Gastroesophageal sphincter (tissue), 4 donors: ENCODE measurements at regions not wholly inside any gene's neighbourhood (a gene's known extent, or its start where the extent isn't known, plus 50 kb on each side); places are given as distances from the start of the nearest gene placed in this dataset.

Experiments
- ATAC-seq: fragments of 150-250 bp; one replicate; pipeline ENCODE4 v1.9.1; 2016; ENCODE audit warnings: mild to moderate bottlenecking, moderate library complexity
- H3K27ac ChIP-seq, 4 donors: fragments of 200-600 bp; sonication (generic) in 3 of 4; 1 replicate in 3 of 4; 2 replicates in 1 of 4; pipeline ENCODE4 v1.5.1; 2016 to 2019
- H3K27me3 ChIP-seq: fragments of 200-600 bp; sonication (generic); one replicate; pipeline ENCODE4 v1.5.1; 2019
- H3K36me3 ChIP-seq, 2 donors: fragments of 200-600 bp; sonication (generic); one replicate each; pipeline ENCODE4 v1.5.1; 2019; ENCODE audit warnings: control low read depth in 1 of 2
- H3K4me1 ChIP-seq, 3 donors: fragments of 200-600 bp; sonication (generic); 1 replicate in 2 of 3; 2 replicates in 1 of 3; pipeline ENCODE4 v1.5.1; 2016 to 2019; ENCODE audit warnings: control low read depth in 2 of 3
- H3K4me3 ChIP-seq, 2 donors: fragments of 200-600 bp; sonication (generic); one replicate each; pipeline ENCODE4 v1.5.1; 2019; ENCODE audit warnings: mild to moderate bottlenecking in 1 of 2, moderate library complexity in 1 of 2
- H3K9me3 ChIP-seq, 3 donors: fragments of 200-600 bp; sonication (generic); one replicate each; pipeline ENCODE4 v1.5.1; 2017 to 2019; ENCODE audit warnings: control low read depth in 2 of 3
- CTCF ChIP-seq, 4 experiments: fragments of 200-600 bp in 2 of 4; fragments of 450-650 bp in 2 of 4; sonication (generic) in 1 of 4; IDR thresholded peaks; one replicate each; pipeline ENCODE4 v1.5.1; 2017 to 2019; ENCODE audit warnings: antibody characterized with exemption in 4 of 4, mild to moderate bottlenecking in 2 of 4, moderate library complexity in 2 of 4
- EP300 ChIP-seq: sonication (generic); formaldehyde crosslinking; IDR thresholded peaks from one replicate; pipeline ENCODE4 v1.6.1; 2017; ENCODE audit warnings: antibody characterized with exemption, mild to moderate bottlenecking
- POLR2A ChIP-seq, 2 donors: fragments of 450-650 bp; IDR thresholded peaks; one replicate each; pipeline ENCODE4 v1.6.1; 2017; ENCODE audit warnings: antibody characterized with exemption in 2 of 2, mild to moderate bottlenecking in 2 of 2, moderate library complexity in 1 of 2
- POLR2AphosphoS5 ChIP-seq: sonication (generic); formaldehyde crosslinking; IDR thresholded peaks from one replicate; pipeline ENCODE4 v1.6.1; 2017; ENCODE audit warnings: antibody characterized with exemption
- WGBS, 2 donors: methylation state at CpG; one replicate each; pipeline ENCODE4 v1.1.5; 2018; ENCODE audit warnings: low coverage in 1 of 2; 5-methylcytosine and 5-hydroxymethylcytosine counted together

DNA sequence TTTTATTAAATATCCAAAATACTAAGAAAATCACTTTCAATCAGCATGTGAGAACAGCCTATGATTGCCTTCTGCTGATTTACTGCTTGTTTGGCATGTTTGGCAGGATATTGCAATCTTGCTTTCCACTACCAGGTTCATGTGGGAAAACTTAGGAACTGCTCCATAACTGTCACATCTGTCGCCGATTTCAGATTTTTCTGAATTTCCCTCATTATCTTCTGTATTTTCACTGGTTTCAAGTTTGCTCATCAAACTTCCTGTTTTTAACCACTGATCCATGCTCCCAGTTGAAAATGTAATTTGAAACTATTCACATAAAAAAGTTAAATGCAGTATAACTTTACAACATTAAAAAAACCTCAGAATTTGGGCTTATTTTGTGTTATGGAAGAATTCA, 93.0 kb downstream of the NFKBIZ start:
- Histone ChIP-seq H3K36me3 (no peaks in the 10 kb centered on the region), H3K4me3 (no peak overlapping the region), H3K9me3 (no peaks in the 10 kb centered on the region), H3K27me3 (no peaks in the 10 kb centered on the region), H3K4me1 (peaks cover 3 to 23% (median 9%) of the 10 kb centered on the region in 3 donors), H3K27ac (no peak overlapping the region)
- ATAC-seq: no peak
- WGBS, 2 donors: 35 to 56% methylated on average over 2 of the region's 2 CpGs
- no peak for TF ChIP-seq EP300
- no peak for TF ChIP-seq POLR2AphosphoS5
- TF ChIP-seq CTCF (IDR thresholded peaks at IDR 0.05): no peak
- TF ChIP-seq POLR2A (IDR thresholded peaks at IDR 0.05): no peak

- ATAC-seq: no peak
Measured at GRCh38 chr3:101943029-101943428, 93.7 kb downstream of the NFKBIZ start.

GRCh38 chr3:101944308-101944707, 95.0 kb downstream of the NFKBIZ start:
- no peak overlapping the region for H3K4me3 ChIP-seq

More at GRCh38 chr3:101943029-101943428, 93.7 kb downstream of the NFKBIZ start:
- no peaks in the 10 kb centered on the region for H3K9me3 ChIP-seq
- 86% methylated on average over 1 of the region's 1 CpG; no CpG with 5 or more reads in 1 of the 2 donors for WGBS, 2 donors
- TF ChIP-seq POLR2A (IDR thresholded peaks at IDR 0.05): no peak
- TF ChIP-seq EP300: no peak
- no peak for TF ChIP-seq CTCF (IDR thresholded peaks at IDR 0.05)
- TF ChIP-seq POLR2AphosphoS5: no peak
- no peaks in the 10 kb centered on the region for H3K27me3 ChIP-seq
- H3K4me3 ChIP-seq: no peak overlapping the region
- H3K27ac ChIP-seq: no peak overlapping the region
- H3K4me1 ChIP-seq: peaks cover 3 to 23% (median 9%) of the 10 kb centered on the region in 3 donors
- H3K36me3 ChIP-seq: no peaks in the 10 kb centered on the region

GRCh38 chr3:101945980-101946379, 96.7 kb downstream of the NFKBIZ start:
- H3K27me3 ChIP-seq: no peaks in the 10 kb centered on the region
- H3K9me3 ChIP-seq: no peaks in the 10 kb centered on the region
- ATAC-seq: no peak
- no peak overlapping the region for H3K4me3 ChIP-seq
- H3K36me3 ChIP-seq: no peaks in the 10 kb centered on the region
- H3K27ac ChIP-seq: no peak overlapping the region
- TF ChIP-seq POLR2A (IDR thresholded peaks at IDR 0.05): no peak
- no peak for TF ChIP-seq EP300
- no peak for TF ChIP-seq POLR2AphosphoS5
- TF ChIP-seq CTCF (IDR thresholded peaks at IDR 0.05): no peak
- H3K4me1 ChIP-seq: peaks cover 0 to 9% (median 0%) of the 10 kb centered on the region in 3 donors

More at GRCh38 chr3:101944308-101944707, 95.0 kb downstream of the NFKBIZ start:
- WGBS, 2 donors: 71 to 83% methylated on average over 3 of the region's 3 CpGs
- TF ChIP-seq POLR2AphosphoS5: no peak
- TF ChIP-seq POLR2A (IDR thresholded peaks at IDR 0.05): no peak
- no peak for TF ChIP-seq CTCF (IDR thresholded peaks at IDR 0.05)
- TF ChIP-seq EP300: no peak
- Histone ChIP-seq H3K4me1 (peaks cover 3 to 23% (median 9%) of the 10 kb centered on the region in 3 donors), H3K27ac (no peak overlapping the region), H3K9me3 (no peaks in the 10 kb centered on the region), H3K36me3 (no peaks in the 10 kb centered on the region), H3K27me3 (no peaks in the 10 kb centered on the region)
- ATAC-seq: no peak

- Histone ChIP-seq H3K27me3 (no peaks in the 10 kb centered on the region), H3K36me3 (no peaks in the 10 kb centered on the region), H3K4me1 (peaks cover 0 to 2% (median 0%) of the 10 kb centered on the region in 3 donors), H3K27ac (no peak overlapping the region), H3K4me3 (no peak overlapping the region), H3K9me3 (no peaks in the 10 kb centered on the region)
- no peak for ATAC-seq
- 74 to 82% methylated on average over 3 of the region's 3 CpGs for WGBS, 2 donors
- no peak for TF ChIP-seq CTCF (IDR thresholded peaks at IDR 0.05)
- no peak for TF ChIP-seq EP300
- no peak for TF ChIP-seq POLR2AphosphoS5
- TF ChIP-seq POLR2A (IDR thresholded peaks at IDR 0.05): no peak
Measured at GRCh38 chr3:101946906-101947305, 97.6 kb downstream of the NFKBIZ start.
